Endothelial cell of umbilical vein (primary cell): ENCODE measurements at regions not wholly inside any gene's neighbourhood (a gene's known extent, or its start where the extent isn't known, plus 50 kb on each side); places are given as distances from the start of the nearest gene placed in this dataset.

Source experiments
- BruUV-seq: library from RNA; stranded (reverse); fragments of 400-500 nt; replicated peaks from 2 replicates; lab custom pipeline; 2021; lab: Mats Ljungman, UMichigan
- CTCF ChIA-PET: fragments of 300-600, 350-600 bp; sonication (Branson Sonifier 250); formaldehyde crosslinking; loops from one replicate; lab custom pipeline; 2021; ENCODE audit warnings: antibody characterized with exemption, inconsistent platforms; lab: Charles Lee
- POLR2A ChIA-PET: fragments of 300-600, 350-600 bp; sonication (Branson Sonifier 250); formaldehyde crosslinking; loops from one replicate; lab custom pipeline; 2021; ENCODE audit warnings: antibody characterized with exemption, inconsistent platforms; lab: Charles Lee
- DNase-seq: peaks from one replicate; pipeline ENCODE4 v3.0.0-alpha.2; 2011; ENCODE audit warnings: low read depth, low spot score
- FAIRE-seq: peaks from 2 replicates; lab custom pipeline; 2011; peaks lifted over from hg19 to GRCh38; lab: Jason Lieb, UNC
- H2AFZ ChIP-seq: 2 replicates; pipeline ENCODE4 v1.6.0; 2012; ENCODE audit warnings: low read depth, low read length, control low read depth, inconsistent platforms
- H3K27ac ChIP-seq: 2 replicates; pipeline ENCODE4 v1.5.1; 2011; ENCODE audit warnings: low read depth, mild to moderate bottlenecking, control low read depth, low read length, moderate library complexity; ENCODE audit not compliant: insufficient read depth
- H3K27me3 ChIP-seq, 2 experiments: 2 replicates each; pipeline versions ENCODE4 v1.6.0 to v1.6.1; 2011; ENCODE audit warnings: low read length in 2 of 2, mixed read lengths in 1 of 2; ENCODE audit not compliant: control insufficient read depth in 2 of 2, insufficient read depth in 2 of 2
- H3K36me3 ChIP-seq, 2 experiments: 2 replicates in 1 of 2; 3 replicates in 1 of 2; pipeline ENCODE4 v1.5.1; 2011; ENCODE audit warnings: low read length in 2 of 2, mild to moderate bottlenecking in 1 of 2, moderate library complexity in 1 of 2; ENCODE audit not compliant: control insufficient read depth in 2 of 2, insufficient read depth in 2 of 2; ENCODE audit errors: extremely low read depth in 1 of 2
- H3K4me1 ChIP-seq: 3 replicates; pipeline ENCODE4 v1.5.1; 2011; ENCODE audit warnings: mild to moderate bottlenecking, low read length; ENCODE audit not compliant: control insufficient read depth, insufficient read depth; ENCODE audit errors: extremely low read depth
- H3K4me2 ChIP-seq: 2 replicates; pipeline ENCODE4 v1.6.1; 2011; ENCODE audit warnings: low read length, control low read depth, mixed read lengths; ENCODE audit not compliant: insufficient read depth
- H3K4me3 ChIP-seq, 3 experiments: fragments of 200-600 bp in 1 of 3; sonication (generic), shearing (Covaris generic) in 1 of 3; replicated peaks in 1 of 3; 2 replicates each; pipeline ENCODE4 v1.5.1; 2011 to 2016; ENCODE audit warnings: control low read depth in 3 of 3, low read length in 3 of 3, mild to moderate bottlenecking in 2 of 3, inconsistent platforms in 1 of 3, low read depth in 1 of 3, moderate library complexity in 1 of 3; ENCODE audit not compliant: insufficient read depth in 1 of 3
- H3K79me2 ChIP-seq: 2 replicates; pipeline ENCODE4 v1.6.0; 2012; ENCODE audit warnings: low read length, inconsistent platforms; ENCODE audit not compliant: control insufficient read depth, insufficient read depth
- H3K9ac ChIP-seq: replicated peaks from 2 replicates; pipeline ENCODE3; 2011; ENCODE audit warnings: low read length, control low read depth; ENCODE audit not compliant: insufficient read depth; ENCODE audit errors: extremely low read depth
- H3K9me1 ChIP-seq: replicated peaks from 3 replicates; pipeline ENCODE4 v1.6.0; 2011; ENCODE audit warnings: mild to moderate bottlenecking, low read length; ENCODE audit not compliant: control insufficient read depth, insufficient read depth; ENCODE audit errors: extremely low read depth
- H3K9me3 ChIP-seq: replicated peaks from 2 replicates; pipeline ENCODE4 v1.5.1; 2012; ENCODE audit warnings: low read length, inconsistent platforms; ENCODE audit not compliant: control insufficient read depth, insufficient read depth
- H4K20me1 ChIP-seq: replicated peaks from 2 replicates; pipeline ENCODE3; 2011; ENCODE audit warnings: mild to moderate bottlenecking, low read length; ENCODE audit not compliant: control insufficient read depth, insufficient read depth; ENCODE audit errors: extremely low read depth
- EZH2 ChIP-seq: IDR thresholded peaks from 2 replicates; pipeline ENCODE4 v1.6.1; 2012; ENCODE audit warnings: borderline replicate concordance, low read depth, mild to moderate bottlenecking, moderate library complexity, low read length, inconsistent platforms; ENCODE audit not compliant: severe bottlenecking
- GATA2 ChIP-seq: IDR thresholded peaks from 2 replicates; pipeline ENCODE4 v1.7.0; 2011; ENCODE audit warnings: low read depth, mild to moderate bottlenecking, moderate library complexity, mixed read lengths, low read length; ENCODE audit not compliant: insufficient read length, insufficient read depth
- JUN ChIP-seq: IDR thresholded peaks from 2 replicates; pipeline ENCODE4 v1.6.1; 2011; ENCODE audit warnings: borderline replicate concordance, low read depth; ENCODE audit not compliant: insufficient read length, insufficient read depth
- MYC ChIP-seq: IDR thresholded peaks from one replicate; pipeline ENCODE4 v1.6.1; 2011; ENCODE audit warnings: mild to moderate bottlenecking, low read depth, low read length
- POLR2AphosphoS5 ChIP-seq: IDR thresholded peaks from 2 replicates; pipeline ENCODE4 v1.6.1; 2012; ENCODE audit warnings: low read depth, mild to moderate bottlenecking, control low read depth, low read length, moderate library complexity; ENCODE audit not compliant: insufficient read depth
- dilution Hi-C: fragments of 300-500 bp; cut with MboI; formaldehyde crosslinking; loops from one replicate; pipeline ENCODE4 v1.15.0; 2019; ENCODE audit warnings: low sequenced_read_pairs; ENCODE audit not compliant: extremely low pct_ligation_motif_present
- intact Hi-C: fragments of 100-400 bp; cut with micrococcal nuclease; formaldehyde crosslinking; loops from one replicate; pipeline ENCODE4 v1.10.0; 2022
- TF ChIP-seq, protein P1 (sequence below): IDR thresholded peaks from 2 replicates; pipeline ENCODE4 v1.6.1; 2011; ENCODE audit not compliant: insufficient read depth, insufficient read length
- TF ChIP-seq, protein P2 (sequence below), 2 donors: IDR thresholded peaks; 1 replicate in 1 of 2; 2 replicates in 1 of 2; pipeline ENCODE4 v1.5.1; 2011; ENCODE audit warnings: low read length in 2 of 2, mild to moderate bottlenecking in 2 of 2, moderate library complexity in 2 of 2, control low read depth in 1 of 2, inconsistent platforms in 1 of 2, low read depth in 1 of 2; ENCODE audit not compliant: insufficient read depth in 1 of 2; ENCODE audit errors: extremely low read depth in 1 of 2

DNA sequence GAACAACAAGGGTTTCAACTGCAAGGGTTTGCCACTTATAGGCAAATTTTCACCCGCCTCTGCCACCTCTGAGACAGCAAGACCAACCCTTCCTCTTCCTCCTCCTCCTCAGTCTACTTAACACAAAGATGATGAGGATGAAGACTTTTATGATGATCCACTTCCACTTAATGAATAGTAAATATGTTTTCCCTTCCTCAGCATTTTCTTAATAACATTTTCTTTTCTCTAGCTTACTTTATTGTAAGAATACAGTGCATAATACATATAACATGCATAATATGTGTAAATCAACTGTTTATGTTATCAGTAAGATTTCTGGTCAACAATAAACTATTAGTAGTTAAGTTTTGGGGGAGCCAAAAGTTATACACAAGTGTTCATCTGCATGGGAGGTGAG is 77.4 kb downstream of the KLF15 start:
- ChIA-PET CTCF (no interaction called here), POLR2A (no interaction called here)
- Histone ChIP-seq H2AFZ (no peak overlapping the region), H3K27ac (no peak overlapping the region), H3K9me1 (no peaks in the 10 kb centered on the region), H4K20me1 (no peaks in the 10 kb centered on the region), H3K4me1 (peaks cover 10% of the 10 kb centered on the region), H3K9me3 (no peaks in the 10 kb centered on the region), H3K36me3 (no peaks in the 10 kb centered on the region), H3K27me3 (peaks cover 0 to 2% of the 10 kb centered on the region in 2 experiments), H3K4me2 (no peak overlapping the region), H3K79me2 (no peaks in the 10 kb centered on the region), H3K9ac (no peak overlapping the region), H3K4me3 (no peak overlapping the region)
- DNase-seq (no peak), FAIRE-seq (no peak)
- dilution Hi-C loops = no loop called here
- TF ChIP-seq, protein P1, sequence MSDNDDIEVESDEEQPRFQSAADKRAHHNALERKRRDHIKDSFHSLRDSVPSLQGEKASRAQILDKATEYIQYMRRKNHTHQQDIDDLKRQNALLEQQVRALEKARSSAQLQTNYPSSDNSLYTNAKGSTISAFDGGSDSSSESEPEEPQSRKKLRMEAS = no peak
- TF ChIP-seq JUN (no peak), GATA2 (no peak), MYC (no peak), EZH2 (no peak), POLR2AphosphoS5 (no peak)
- TF ChIP-seq, protein P2, sequence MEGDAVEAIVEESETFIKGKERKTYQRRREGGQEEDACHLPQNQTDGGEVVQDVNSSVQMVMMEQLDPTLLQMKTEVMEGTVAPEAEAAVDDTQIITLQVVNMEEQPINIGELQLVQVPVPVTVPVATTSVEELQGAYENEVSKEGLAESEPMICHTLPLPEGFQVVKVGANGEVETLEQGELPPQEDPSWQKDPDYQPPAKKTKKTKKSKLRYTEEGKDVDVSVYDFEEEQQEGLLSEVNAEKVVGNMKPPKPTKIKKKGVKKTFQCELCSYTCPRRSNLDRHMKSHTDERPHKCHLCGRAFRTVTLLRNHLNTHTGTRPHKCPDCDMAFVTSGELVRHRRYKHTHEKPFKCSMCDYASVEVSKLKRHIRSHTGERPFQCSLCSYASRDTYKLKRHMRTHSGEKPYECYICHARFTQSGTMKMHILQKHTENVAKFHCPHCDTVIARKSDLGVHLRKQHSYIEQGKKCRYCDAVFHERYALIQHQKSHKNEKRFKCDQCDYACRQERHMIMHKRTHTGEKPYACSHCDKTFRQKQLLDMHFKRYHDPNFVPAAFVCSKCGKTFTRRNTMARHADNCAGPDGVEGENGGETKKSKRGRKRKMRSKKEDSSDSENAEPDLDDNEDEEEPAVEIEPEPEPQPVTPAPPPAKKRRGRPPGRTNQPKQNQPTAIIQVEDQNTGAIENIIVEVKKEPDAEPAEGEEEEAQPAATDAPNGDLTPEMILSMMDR (IDR thresholded peaks at IDR 0.05; ENCODE audit: extremely low read depth in 1 of 2, insufficient read depth in 1 of 2, low read depth in 1 of 2, low read length in 2 of 2) = no peak
- BruUV-seq = no TSS peak
- intact Hi-C loops = no loop called here
